Erythroblast (primary cell): ENCODE measurements at regions not wholly inside any gene's neighbourhood (a gene's known extent, or its start where the extent isn't known, plus 50 kb on each side); places are given as distances from the start of the nearest gene placed in this dataset.

Source experiments
- DNase-seq, 2 experiments: peaks; one replicate each; lab custom pipeline; 2025; lab: John Stamatoyannopoulos, UW
- GATA1 ChIP-seq: IDR thresholded peaks from 2 replicates; pipeline ENCODE4 v1.6.1; 2011; ENCODE audit warnings: low read depth, mild to moderate bottlenecking, control low read depth, low read length, moderate library complexity
- POLR2A ChIP-seq: IDR thresholded peaks from 2 replicates; pipeline ENCODE4 v1.6.1; 2011; ENCODE audit warnings: mild to moderate bottlenecking, low read length

DNA sequence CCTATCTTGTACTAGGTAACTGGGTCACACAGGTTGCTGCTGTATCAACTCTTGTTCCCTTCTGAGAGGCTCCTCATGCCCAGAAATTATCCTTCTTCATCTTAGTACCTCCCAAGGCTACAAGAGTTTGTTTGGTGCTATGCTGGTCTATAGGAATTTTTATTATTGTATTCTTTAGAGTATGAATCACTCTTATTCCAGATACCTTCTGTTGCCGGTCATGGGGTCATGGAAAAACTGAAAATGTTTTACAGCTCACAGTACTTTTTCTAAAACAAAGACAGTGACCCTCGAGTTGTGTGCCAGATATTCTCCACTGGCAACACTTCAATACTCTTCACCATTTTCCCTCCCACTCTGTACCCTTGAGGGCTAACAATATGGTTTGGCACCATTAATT is 1598.0 kb upstream of the TMEM132C start:
- no peak for DNase-seq
- no peak for TF ChIP-seq GATA1
- TF ChIP-seq POLR2A, result no peak

DNA sequence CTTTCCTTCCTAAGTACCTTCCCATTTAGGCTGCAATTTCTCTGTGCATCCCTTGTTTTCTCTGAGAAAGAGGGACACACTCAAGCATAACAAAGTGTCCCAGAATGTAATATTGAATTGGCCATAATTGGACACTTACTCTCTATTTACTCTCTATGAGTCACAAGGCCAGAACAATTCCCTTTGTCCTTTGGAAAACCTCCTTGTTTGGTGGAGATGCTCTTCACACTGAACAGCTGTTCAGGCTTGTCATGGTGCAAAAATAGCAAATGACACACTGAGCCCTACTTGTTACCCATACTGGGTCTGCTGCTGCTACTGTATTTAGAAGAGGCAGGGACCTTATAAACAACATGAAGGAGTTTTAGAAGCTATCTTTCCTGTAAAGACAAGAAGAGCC is 1590.5 kb upstream of the TMEM132C start:
- TF ChIP-seq POLR2A, result no peak
- no peak for TF ChIP-seq GATA1
- no peak for DNase-seq

DNA sequence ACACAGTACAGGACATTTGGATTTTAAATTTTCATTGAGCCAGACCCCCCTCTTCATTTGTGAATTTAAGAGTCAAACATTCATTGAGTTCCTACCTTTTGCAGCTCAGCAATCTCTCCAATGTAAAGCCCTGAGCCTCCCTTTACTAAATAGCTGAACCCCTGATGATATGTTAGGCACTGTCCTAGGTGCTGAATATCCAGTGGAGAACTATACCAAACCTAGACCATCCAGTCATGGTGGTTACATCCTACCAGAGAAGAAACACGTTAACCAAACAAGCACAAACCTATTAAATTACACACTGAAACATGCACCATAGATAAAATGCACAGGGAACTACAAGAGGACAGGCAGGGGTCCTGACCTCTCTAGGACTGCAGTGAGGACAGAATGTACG is 1585.3 kb upstream of the TMEM132C start:
- TF ChIP-seq POLR2A, result no peak
- TF ChIP-seq GATA1, result no peak
- DNase-seq, result no peak

DNA sequence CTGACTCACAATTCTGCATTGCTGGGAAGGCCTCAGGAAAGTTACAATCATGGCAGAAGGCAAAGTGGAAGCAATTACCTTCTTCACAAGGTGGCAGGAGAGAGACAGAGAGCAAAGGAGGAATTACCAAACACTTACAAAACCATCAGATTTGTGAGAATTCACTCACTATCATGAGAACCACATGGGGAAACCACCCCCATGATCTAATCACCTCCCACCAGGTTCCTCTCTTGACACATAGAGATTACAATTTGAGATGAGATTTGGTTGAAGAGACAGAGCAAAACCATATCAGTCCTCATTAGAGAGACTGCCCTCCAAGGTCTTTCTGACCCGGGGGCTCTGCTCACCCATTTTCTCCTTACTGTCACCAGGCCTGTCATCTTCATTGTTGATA is 1582.3 kb upstream of the TMEM132C start:
- TF ChIP-seq GATA1, result no peak
- no peak for DNase-seq

DNA sequence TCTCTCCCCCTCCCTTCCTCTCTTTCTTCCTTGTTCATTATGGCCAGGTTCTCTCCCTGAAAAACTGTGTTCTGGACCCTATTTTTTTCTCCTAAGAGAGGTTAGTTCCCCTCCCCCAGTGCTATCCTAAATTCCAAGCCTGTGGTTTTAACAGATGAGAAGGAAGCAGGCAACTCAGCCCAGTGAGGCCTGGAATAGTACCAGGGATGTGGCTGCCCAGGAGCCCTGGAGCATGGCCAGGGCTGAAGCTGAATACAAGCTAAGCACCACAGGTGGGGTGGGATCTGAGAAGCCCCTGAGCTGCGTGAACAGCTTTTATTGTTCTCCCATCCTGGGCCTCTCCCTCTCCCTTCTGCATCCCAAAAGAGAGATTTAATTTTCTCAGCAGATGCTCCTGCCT is 1581.3 kb upstream of the TMEM132C start:
- no peak for TF ChIP-seq GATA1
- TF ChIP-seq POLR2A, result no peak
- no peak for DNase-seq

DNA sequence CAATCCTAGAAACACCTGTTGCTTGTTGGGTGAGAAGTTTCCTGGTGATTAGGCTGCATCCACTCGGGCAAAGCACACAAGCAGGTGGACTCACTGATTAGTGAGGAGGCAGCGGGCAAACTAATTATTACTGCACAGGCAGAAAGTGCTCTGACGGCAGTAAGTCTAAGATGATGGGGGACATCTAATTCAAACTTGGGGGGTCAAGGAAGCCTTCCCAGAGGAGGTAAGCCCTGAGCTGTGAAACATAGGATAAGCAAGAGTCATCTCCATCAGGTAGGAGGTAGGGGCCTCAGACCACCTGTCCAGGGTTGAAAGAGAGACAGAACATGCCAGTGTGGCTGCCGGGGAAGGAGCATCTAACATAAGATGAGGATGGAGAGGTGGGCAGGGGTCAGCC is 1578.4 kb upstream of the TMEM132C start:
- no peak for DNase-seq
- no peak for TF ChIP-seq GATA1

DNA sequence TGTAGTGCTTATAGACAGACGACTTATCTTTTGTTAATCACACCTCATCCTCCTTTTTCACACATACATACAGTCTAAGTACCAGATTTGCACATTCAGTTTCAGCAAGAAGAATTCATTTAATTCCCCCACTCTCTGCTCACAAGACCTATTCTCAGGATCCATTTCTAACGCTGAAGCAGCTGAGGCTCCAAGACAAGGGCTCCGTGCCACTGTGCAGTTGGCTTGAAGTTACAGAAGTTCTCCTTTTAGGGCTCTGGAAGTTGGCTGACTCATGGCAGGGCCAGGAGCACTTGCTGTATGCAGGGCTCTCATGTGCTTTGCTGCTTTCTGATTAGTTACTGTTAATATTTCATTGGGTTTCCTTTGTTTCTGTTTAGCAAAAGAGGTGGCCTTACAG is 1566.9 kb upstream of the TMEM132C start:
- TF ChIP-seq POLR2A (no peak), GATA1 (no peak)
- no peak for DNase-seq

DNA sequence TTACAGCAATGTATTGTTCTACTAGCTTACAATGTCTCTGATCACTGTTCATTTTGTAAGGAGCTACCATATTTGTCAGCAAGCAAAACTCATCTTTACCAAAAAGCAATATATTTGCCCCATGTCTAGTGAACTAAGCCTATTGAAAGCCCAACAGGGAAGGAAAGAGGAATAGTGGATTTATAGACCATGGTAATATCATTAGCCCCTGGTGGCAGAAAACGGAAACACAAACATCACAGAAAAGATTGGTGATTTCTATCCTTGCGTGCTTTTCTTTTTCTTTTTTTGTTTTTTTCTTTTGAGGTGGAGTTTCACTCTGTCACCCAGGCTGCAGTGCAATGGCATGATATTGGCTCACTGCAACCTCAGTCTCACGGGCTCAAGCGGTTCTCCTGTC is 1562.4 kb upstream of the TMEM132C start:
- no peak for DNase-seq
- no peak for TF ChIP-seq POLR2A
- TF ChIP-seq GATA1, result no peak

DNA sequence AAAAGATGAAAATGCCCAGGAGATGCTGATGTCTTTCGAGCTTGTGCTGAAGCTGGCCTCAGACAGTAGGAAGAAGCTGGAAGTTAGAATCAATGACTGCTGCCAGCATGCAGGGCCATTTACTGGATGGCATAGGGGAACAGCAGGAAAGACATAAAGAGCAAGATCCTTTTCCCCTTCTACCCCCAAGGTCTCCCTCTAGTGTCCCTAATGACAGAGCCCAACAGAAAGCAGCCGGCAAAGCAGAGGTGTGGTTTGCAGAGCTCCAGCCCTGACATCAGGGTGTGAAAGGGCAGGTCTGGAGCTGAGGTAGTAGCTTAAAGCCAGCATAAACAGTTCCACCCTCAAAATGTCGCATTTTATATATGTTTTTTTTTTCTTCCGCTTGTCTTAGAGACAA is 1560.7 kb upstream of the TMEM132C start:
- no peak for TF ChIP-seq GATA1
- TF ChIP-seq POLR2A, result no peak
- DNase-seq, result no peak

DNA sequence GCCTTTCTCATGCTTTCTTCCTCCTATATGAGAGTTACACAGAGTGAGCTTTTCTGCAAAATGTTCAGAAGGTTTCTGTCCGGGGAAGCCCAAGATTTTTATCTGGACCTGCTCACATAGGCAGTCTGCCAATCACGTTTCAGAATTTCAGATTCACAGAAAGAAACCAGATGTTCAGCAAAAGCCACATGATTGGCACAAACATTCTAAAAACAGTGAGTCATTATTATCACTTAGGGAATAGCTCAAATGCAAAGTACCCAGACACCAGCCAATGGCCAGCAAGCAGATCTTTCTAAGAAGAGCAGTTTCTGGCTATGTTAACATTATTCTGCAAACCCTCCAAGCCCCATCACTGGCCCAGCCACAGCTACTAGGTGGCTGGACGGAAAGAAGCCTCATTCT is 1558.5 kb upstream of the TMEM132C start:
- no peak for DNase-seq
- TF ChIP-seq GATA1, result no peak
- no peak for TF ChIP-seq POLR2A

DNA sequence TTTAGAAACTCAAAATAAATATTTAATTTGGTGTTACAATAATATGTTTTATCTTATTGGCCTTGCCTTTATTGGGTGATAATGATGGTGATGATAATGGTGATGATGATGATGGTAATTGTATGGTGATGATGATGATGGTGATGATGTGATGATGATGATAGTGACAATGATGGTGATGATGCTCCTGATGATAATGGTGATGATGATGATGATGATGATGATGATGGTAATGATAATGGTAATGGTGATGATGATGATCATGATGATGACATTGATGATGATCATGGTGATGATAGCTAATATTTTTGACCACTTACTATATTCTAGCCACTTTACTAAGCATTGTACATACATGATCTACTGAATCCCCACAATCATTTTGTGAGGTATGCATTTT is 1548.6 kb upstream of the TMEM132C start:
- DNase-seq, result no peak
- TF ChIP-seq GATA1 (no peak), POLR2A (no peak)

DNA sequence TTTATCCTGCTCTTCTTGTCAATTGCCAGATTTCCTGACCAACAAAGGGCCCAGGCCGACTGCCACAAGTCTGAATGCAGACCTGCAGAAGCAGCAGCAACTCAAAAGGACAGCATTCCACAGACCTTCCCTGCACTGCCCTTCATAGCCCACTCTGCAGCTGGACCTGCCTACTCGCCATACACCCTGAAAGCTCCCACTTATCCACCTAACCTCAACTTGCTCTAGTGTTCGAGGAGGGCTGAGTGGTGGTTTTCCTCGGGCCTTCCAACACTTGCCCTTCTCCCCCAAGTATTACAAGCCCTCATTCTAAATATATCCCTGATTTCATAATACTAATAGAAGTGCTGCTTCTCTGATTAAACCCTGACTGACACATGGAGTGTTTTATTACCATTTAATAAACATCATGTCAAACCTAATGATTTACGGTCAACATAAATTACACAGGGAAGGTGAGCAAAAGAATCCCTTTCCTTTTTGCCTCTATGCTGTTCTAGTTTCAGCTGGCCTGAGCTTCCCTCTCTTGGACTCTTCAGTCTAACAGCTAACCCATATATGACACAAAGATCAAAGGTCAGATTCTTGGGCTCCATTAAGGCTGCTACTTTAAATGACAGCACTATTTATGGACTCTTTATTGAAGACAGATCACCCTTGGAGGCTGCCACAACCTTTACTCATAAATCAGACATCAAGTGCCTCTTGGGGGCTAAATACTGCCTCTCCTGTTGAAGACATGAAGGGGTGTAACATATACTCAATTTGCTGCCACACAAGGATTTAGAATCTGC is 1546.9 kb upstream of the TMEM132C start:
- no peak for TF ChIP-seq GATA1
- no peak for TF ChIP-seq POLR2A
- DNase-seq, result no peak

DNA sequence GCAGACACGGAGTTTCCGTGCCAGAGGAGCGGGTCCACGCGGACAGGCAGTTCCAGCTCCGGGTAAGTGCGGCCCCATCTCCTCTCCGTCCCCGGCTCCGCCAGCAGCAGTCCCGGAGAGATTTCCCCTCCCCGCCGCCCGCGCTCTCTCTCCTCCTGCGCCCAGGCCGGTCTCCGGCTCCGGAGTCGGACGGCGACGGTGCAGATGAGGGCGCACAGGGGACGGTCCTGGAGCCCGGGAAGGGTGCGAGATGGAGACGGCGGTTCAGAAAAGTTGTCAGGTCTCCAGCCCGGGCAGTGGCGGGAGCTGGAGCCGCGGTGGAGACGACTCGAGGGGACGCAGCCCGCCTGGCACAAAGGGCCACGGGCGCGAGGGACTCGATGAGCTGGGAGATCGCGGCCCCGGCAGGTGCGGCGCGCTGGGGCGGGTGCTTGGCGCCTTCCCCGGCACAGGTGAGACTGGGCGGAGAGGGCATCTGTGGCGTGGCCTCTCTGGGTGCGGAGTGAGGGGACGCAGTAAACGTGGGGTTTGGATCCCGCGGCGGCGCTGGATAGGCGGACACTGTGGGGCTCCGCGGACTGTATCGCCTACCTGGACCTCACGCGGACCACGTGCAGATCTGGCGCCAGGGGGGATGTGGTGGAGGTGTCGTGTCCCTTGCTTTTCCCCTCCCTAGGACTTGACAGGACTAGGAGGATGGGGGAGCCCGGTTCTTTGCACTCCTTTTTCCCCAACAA is 1540.3 kb upstream of the TMEM132C start:
- DNase-seq, result no peak
- no peak for TF ChIP-seq GATA1
- no peak for TF ChIP-seq POLR2A

DNA sequence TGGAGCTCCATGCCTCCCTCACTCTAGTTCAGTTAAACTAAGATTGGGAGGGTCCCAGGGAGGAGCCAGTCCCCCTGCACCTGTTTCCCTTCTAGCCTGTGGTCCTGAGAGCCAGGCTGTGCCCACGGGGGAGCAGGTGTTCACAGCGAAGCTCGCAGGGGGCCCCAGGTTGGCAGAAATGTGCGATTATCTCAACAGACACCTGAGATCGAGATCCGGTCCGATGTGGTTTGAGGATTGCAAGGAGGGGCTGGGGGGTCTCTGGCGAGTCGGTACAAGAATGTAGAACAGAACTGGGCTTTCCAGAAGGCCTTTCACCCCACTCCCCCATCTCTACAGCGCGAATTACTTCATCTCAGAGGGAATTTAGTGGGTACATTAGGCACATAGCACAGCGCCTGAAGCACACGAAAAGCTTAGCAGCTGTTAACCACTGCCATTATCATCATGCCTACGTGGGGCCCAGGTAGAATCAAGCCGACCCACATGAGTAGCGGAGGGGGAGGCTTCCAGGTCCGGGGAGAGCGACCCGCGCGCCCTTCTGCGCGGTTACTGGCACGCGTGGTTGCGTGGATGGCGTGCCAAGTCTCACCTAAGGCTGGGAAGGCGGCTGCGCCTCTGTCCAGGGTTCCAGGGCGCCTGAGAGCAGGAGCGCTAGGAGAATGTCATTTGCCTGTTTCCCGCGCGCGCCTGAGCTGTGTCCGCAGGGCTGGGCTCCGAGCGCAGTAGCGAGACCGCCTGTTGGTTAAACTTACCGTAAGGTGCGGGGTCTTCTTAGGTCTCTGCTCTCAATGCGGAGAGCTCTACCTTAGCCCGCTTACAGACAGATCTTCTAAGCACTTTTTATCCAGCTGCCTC is 1539.5 kb upstream of the TMEM132C start:
- no peak for TF ChIP-seq POLR2A
- no peak for TF ChIP-seq GATA1
- no peak for DNase-seq
